Neural progenitor cell (in vitro differentiated cells): ENCODE measurements at regions not wholly inside any gene's neighbourhood (a gene's known extent, or its start where the extent isn't known, plus 50 kb on each side); places are given as distances from the start of the nearest gene placed in this dataset.
A peak's percentile ranks its signal among the peaks of the same experiment; 100 is the strongest.

Source experiments
- DNase-seq: peaks from one replicate; pipeline ENCODE4 v3.0.0-alpha.2; 2016; ENCODE audit warnings: low spot score
- H2AFZ ChIP-seq: fragments of 200-600 bp; sonication (generic); replicated peaks from 2 replicates; pipeline ENCODE4 v1.6.1; 2016; ENCODE audit warnings: antibody characterized with exemption
- H3F3A ChIP-seq: fragments of 200-600 bp; sonication (generic); 2 replicates; pipeline ENCODE4 v1.6.1; 2016; ENCODE audit warnings: antibody characterized with exemption, low read depth
- H3K27ac ChIP-seq: fragments of 200-600 bp; sonication (generic); 2 replicates; pipeline ENCODE4 v1.5.1; 2016; ENCODE audit warnings: mild to moderate bottlenecking
- H3K27me3 ChIP-seq: fragments of 200-600 bp; sonication (generic); 2 replicates; pipeline ENCODE4 v1.6.1; 2016; ENCODE audit warnings: mild to moderate bottlenecking, moderate library complexity
- H3K36me3 ChIP-seq: fragments of 200-600 bp; sonication (generic); 2 replicates; pipeline ENCODE4 v1.5.1; 2016
- H3K4me1 ChIP-seq: fragments of 200-600 bp; sonication (generic); 2 replicates; pipeline ENCODE4 v1.6.1; 2016; ENCODE audit warnings: mixed run types
- H3K4me2 ChIP-seq: fragments of 200-600 bp; sonication (generic); 2 replicates; pipeline ENCODE4 v1.6.1; 2016
- H3K4me3 ChIP-seq: fragments of 200-600 bp; sonication (generic); 2 replicates; pipeline ENCODE4 v1.5.1; 2016
- H3K79me2 ChIP-seq: fragments of 200-600 bp; sonication (generic); 2 replicates; pipeline ENCODE4 v1.6.1; 2016; ENCODE audit warnings: low read depth
- H3K9ac ChIP-seq: fragments of 200-600 bp; sonication (generic); 2 replicates; pipeline ENCODE4 v1.6.1; 2016
- H3K9me3 ChIP-seq: fragments of 200-600 bp; sonication (generic); 2 replicates; pipeline ENCODE4 v1.5.1; 2016; ENCODE audit warnings: low read depth
- H4K20me1 ChIP-seq: fragments of 200-600 bp; sonication (generic); 2 replicates; pipeline ENCODE4 v1.6.1; 2016; ENCODE audit warnings: low read depth
- H3K27ac Mint-ChIP-seq: 3 replicates; pipeline ENCODE4 v1.8.0; 2021; ENCODE audit warnings: mixed read lengths
- H3K27me3 Mint-ChIP-seq: 2 replicates; pipeline ENCODE4 v1.8.0; 2022; ENCODE audit warnings: low read depth, mild to moderate bottlenecking, inconsistent platforms, moderate library complexity, mixed read lengths; ENCODE audit not compliant: insufficient read depth
- H3K36me3 Mint-ChIP-seq: 3 replicates; pipeline ENCODE4 v1.8.0; 2021; ENCODE audit warnings: mixed read lengths
- H3K4me1 Mint-ChIP-seq: 3 replicates; pipeline ENCODE4 v1.8.0; 2021; ENCODE audit warnings: mixed read lengths
- H3K4me3 Mint-ChIP-seq: 3 replicates; pipeline ENCODE4 v1.8.0; 2021; ENCODE audit warnings: mild to moderate bottlenecking, moderate library complexity, mixed read lengths
- H3K9me3 Mint-ChIP-seq: 3 replicates; pipeline ENCODE4 v1.8.0; 2020; ENCODE audit warnings: mixed read lengths
- EZH2 ChIP-seq: fragments of 200-600 bp; sonication (generic); IDR thresholded peaks from 2 replicates; pipeline ENCODE4 v1.6.1; 2017; ENCODE audit warnings: antibody characterized with exemption, mild to moderate bottlenecking, moderate library complexity
- EZH2phosphoT487 ChIP-seq: fragments of 200-600 bp; sonication (generic); IDR thresholded peaks from 2 replicates; pipeline ENCODE4 v1.6.1; 2017; ENCODE audit warnings: antibody characterized with exemption
- TF ChIP-seq, protein P1 (sequence below): fragments of 200-600 bp; sonication (generic); IDR thresholded peaks from 2 replicates; pipeline ENCODE4 v1.5.1; 2017; ENCODE audit warnings: antibody characterized with exemption, mild to moderate bottlenecking

DNA sequence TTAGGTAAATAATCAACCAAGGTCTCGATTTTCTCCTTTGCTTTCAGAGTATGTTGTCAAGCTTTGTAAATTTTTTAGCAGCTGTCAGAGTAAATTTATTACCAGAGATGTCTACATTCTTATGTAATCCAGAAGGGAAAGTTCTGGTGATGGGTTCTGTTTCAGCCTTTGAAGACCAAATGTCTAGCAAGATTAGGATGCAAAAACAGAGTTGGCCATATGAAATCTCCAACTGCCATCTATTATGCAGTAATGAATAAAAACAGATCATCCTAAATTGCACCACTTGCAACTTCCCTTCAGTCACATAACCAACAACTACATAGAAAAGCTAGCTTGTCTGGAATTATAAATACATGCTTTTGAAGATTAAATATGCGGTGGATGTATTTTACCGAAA, 826.8 kb upstream of the KIF2B start:
- H4K20me1 ChIP-seq = no peaks in the 10 kb centered on the region
- no peak overlapping the region for H2AFZ ChIP-seq
- no peak overlapping the region for H3K4me3 ChIP-seq
- H3F3A ChIP-seq = no peaks in the 10 kb centered on the region
- no peak for DNase-seq
- H3K9ac ChIP-seq = no peak overlapping the region
- Mint-ChIP-seq H3K36me3 (no peaks in the 10 kb centered on the region), H3K4me1 (peaks cover 6% of the 10 kb centered on the region), H3K9me3 (peaks cover 7% of the 10 kb centered on the region), H3K27me3 (peaks cover 4% of the 10 kb centered on the region), H3K27ac (no peak overlapping the region), H3K4me3 (no peak overlapping the region)
- no peak overlapping the region for H3K4me2 ChIP-seq
- peaks cover 4% of the 10 kb centered on the region for H3K4me1 ChIP-seq
- H3K27me3 ChIP-seq = no peaks in the 10 kb centered on the region
- no peaks in the 10 kb centered on the region for H3K9me3 ChIP-seq
- H3K36me3 ChIP-seq = no peaks in the 10 kb centered on the region
- TF ChIP-seq EZH2 (no peak), EZH2phosphoT487 (no peak)
- TF ChIP-seq, protein P1, sequence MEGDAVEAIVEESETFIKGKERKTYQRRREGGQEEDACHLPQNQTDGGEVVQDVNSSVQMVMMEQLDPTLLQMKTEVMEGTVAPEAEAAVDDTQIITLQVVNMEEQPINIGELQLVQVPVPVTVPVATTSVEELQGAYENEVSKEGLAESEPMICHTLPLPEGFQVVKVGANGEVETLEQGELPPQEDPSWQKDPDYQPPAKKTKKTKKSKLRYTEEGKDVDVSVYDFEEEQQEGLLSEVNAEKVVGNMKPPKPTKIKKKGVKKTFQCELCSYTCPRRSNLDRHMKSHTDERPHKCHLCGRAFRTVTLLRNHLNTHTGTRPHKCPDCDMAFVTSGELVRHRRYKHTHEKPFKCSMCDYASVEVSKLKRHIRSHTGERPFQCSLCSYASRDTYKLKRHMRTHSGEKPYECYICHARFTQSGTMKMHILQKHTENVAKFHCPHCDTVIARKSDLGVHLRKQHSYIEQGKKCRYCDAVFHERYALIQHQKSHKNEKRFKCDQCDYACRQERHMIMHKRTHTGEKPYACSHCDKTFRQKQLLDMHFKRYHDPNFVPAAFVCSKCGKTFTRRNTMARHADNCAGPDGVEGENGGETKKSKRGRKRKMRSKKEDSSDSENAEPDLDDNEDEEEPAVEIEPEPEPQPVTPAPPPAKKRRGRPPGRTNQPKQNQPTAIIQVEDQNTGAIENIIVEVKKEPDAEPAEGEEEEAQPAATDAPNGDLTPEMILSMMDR = no peak
- H3K27ac ChIP-seq = no peak overlapping the region
- H3K79me2 ChIP-seq = no peaks in the 10 kb centered on the region

DNA sequence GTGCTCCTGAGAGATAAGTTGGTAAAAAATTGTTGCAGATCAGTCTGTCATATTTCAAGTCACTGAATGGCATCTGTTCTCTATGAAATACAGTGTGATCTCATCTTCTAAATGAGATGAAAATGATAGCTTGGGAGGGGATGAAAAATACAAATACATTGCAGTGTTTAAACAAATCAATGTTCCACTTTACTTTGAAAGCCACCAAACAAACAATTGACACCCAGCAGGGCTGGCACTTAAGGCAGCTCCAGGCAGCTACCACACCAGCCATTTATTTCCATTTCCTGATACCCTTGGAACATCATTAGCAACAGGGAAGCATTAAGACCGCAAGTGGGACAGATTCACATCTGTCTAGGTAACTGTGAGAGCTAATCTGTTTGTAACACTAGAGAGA, 827.6 kb upstream of the KIF2B start:
- Mint-ChIP-seq H3K36me3 (no peaks in the 10 kb centered on the region), H3K9me3 (peaks cover 3% of the 10 kb centered on the region), H3K4me3 (no peak overlapping the region), H3K27ac (no peak overlapping the region), H3K27me3 (peaks cover 4% of the 10 kb centered on the region), H3K4me1 (peaks cover 6% of the 10 kb centered on the region)
- no peaks in the 10 kb centered on the region for H4K20me1 ChIP-seq
- H3F3A ChIP-seq = no peaks in the 10 kb centered on the region
- no peak overlapping the region for H3K27ac ChIP-seq
- H3K36me3 ChIP-seq = no peaks in the 10 kb centered on the region
- no peaks in the 10 kb centered on the region for H3K27me3 ChIP-seq
- no peak overlapping the region for H2AFZ ChIP-seq
- H3K4me3 ChIP-seq = no peak overlapping the region
- TF ChIP-seq EZH2phosphoT487 (no peak), EZH2 (no peak)
- TF ChIP-seq, protein P1 = no peak
- H3K4me1 ChIP-seq = peaks cover 4% of the 10 kb centered on the region
- no peak for DNase-seq
- H3K9ac ChIP-seq = no peak overlapping the region
- no peak overlapping the region for H3K4me2 ChIP-seq
- no peaks in the 10 kb centered on the region for H3K9me3 ChIP-seq
- H3K79me2 ChIP-seq = no peaks in the 10 kb centered on the region

DNA sequence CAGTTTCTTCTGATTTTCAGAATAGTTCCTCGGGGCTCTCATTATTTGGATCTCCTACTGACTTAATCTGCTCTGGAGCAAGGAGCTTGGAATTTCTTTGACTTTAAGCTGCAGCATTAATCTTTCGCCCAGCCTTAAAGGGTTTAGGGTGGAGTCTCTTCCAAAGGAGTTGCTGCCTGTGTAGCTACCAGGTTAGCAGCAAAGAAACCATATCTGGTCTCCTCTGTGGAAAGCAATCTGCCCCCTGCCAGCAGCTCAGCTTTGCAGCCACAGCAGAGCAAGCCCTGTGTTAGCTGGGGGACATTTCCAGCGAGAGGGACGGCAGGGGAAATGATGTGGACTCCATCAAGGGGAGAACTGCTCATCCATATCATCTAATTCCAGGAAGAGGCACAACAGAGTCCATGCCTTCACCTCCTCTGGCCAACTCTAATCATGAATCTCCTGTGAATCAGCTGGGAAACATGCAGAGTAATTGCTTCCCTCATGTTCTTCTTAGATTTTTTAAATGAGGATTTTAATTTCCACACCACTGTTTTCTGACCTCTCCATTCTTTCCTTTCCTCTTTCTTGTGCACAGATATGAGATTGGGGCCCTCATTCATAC, 827.6 kb upstream of the CA10 start:
- Histone ChIP-seq H4K20me1 (no peaks in the 10 kb centered on the region), H3F3A (peaks cover 14% of the 10 kb centered on the region), H2AFZ (peak overlapping the region; percentile 69), H3K27me3 (no peaks in the 10 kb centered on the region), H3K36me3 (no peaks in the 10 kb centered on the region), H3K4me2 (peak overlapping the region; percentile 40), H3K79me2 (no peaks in the 10 kb centered on the region), H3K9ac (no peak overlapping the region), H3K27ac (peak overlapping the region; percentile 83), H3K9me3 (no peaks in the 10 kb centered on the region), H3K4me1 (peaks cover 12% of the 10 kb centered on the region), H3K4me3 (no peak overlapping the region)
- H3K27ac Mint-ChIP-seq = peak overlapping the region; percentile 58
- peaks cover 21% of the 10 kb centered on the region for H3K4me1 Mint-ChIP-seq
- H3K36me3 Mint-ChIP-seq = no peaks in the 10 kb centered on the region
- peaks cover 6% of the 10 kb centered on the region for H3K27me3 Mint-ChIP-seq
- H3K9me3 Mint-ChIP-seq = peaks cover 2% of the 10 kb centered on the region
- no peak overlapping the region for H3K4me3 Mint-ChIP-seq
- no peak for TF ChIP-seq EZH2phosphoT487
- TF ChIP-seq EZH2 = no peak
- TF ChIP-seq, protein P1 = no peak
- peak; percentile 53 for DNase-seq
